Mammary epithelial cell (primary cell): ENCODE measurements at regions not wholly inside any gene's neighbourhood (a gene's known extent, or its start where the extent isn't known, plus 50 kb on each side); places are given as distances from the start of the nearest gene placed in this dataset.

Source experiments
- CTCF ChIP-seq, 2 donors: IDR thresholded peaks in 1 of 2; conservative IDR thresholded peaks in 1 of 2; 2 replicates each; pipeline ENCODE4 v1.5.1; 2011 to 2012; ENCODE audit warnings: inconsistent platforms in 2 of 2, low read length in 2 of 2, mild to moderate bottlenecking in 2 of 2, control low read depth in 1 of 2, low read depth in 1 of 2; ENCODE audit not compliant: insufficient read depth in 1 of 2; ENCODE audit errors: extremely low read depth in 1 of 2
- EZH2 ChIP-seq: IDR thresholded peaks from 2 replicates; pipeline ENCODE4 v1.6.1; 2012; ENCODE audit warnings: low read length, inconsistent platforms, borderline replicate concordance

- TF ChIP-seq CTCF (conservative IDR thresholded peaks at IDR 0.05 in 1 of 2, IDR thresholded peaks at IDR 0.05 in 1 of 2; ENCODE audit: extremely low read depth in 1 of 2, insufficient read depth in 1 of 2, low read depth in 1 of 2, low read length in 2 of 2): no peak
- no peak for TF ChIP-seq EZH2
Measured at GRCh38 chr20:56885521-56885920, 256.4 kb downstream of the TFAP2C start.
